Lung (tissue), 11 donors: ENCODE measurements at regions not wholly inside any gene's neighbourhood (a gene's known extent, or its start where the extent isn't known, plus 50 kb on each side); places are given as distances from the start of the nearest gene placed in this dataset.

Source experiments
- ATAC-seq: fragments of 200-7000 bp; cut with Tn5 transposase; one replicate; pipeline ENCODE4 v1.9.1; 2020; ENCODE audit warnings: moderate number of reproducible peaks; ENCODE audit not compliant: insufficient read depth, low FRiP score
- DNase-seq, 3 donors: peaks; one replicate each; pipeline ENCODE4 v3.0.0-alpha.2; 2013 to 2017
- H3K27ac ChIP-seq, 2 donors: one replicate each; pipeline ENCODE4 v1.5.1; 2013; ENCODE audit warnings: mild to moderate bottlenecking in 2 of 2, moderate library complexity in 2 of 2, control low read depth in 1 of 2, inconsistent platforms in 1 of 2, low read depth in 1 of 2, low read length in 1 of 2
- H3K27me3 ChIP-seq, 3 donors: one replicate each; pipeline ENCODE4 v1.5.1; 2013; ENCODE audit warnings: low read length in 2 of 3; ENCODE audit not compliant: control insufficient read depth in 3 of 3, insufficient read depth in 3 of 3
- H3K36me3 ChIP-seq, 4 donors: one replicate each; pipeline ENCODE4 v1.5.1; 2013; ENCODE audit warnings: low read length in 4 of 4, mild to moderate bottlenecking in 1 of 4, moderate library complexity in 1 of 4; ENCODE audit not compliant: control insufficient read depth in 4 of 4, insufficient read depth in 4 of 4
- H3K4me1 ChIP-seq, 5 donors: one replicate each; pipeline ENCODE4 v1.5.1; 2013; ENCODE audit warnings: low read length in 5 of 5, mild to moderate bottlenecking in 2 of 5, moderate library complexity in 1 of 5; ENCODE audit not compliant: control insufficient read depth in 5 of 5, insufficient read depth in 5 of 5
- H3K4me3 ChIP-seq: one replicate; pipeline ENCODE4 v1.5.1; 2013; ENCODE audit warnings: mild to moderate bottlenecking, control low read depth, moderate library complexity
- H3K9ac ChIP-seq, 2 donors: one replicate each; pipeline ENCODE4 v1.5.1; 2013; ENCODE audit warnings: low read length in 2 of 2, control low read depth in 1 of 2; ENCODE audit not compliant: insufficient read depth in 1 of 2
- H3K9me3 ChIP-seq, 4 donors: one replicate each; pipeline ENCODE4 v1.5.1; 2013; ENCODE audit warnings: low read length in 3 of 4, mild to moderate bottlenecking in 1 of 4, moderate library complexity in 1 of 4; ENCODE audit not compliant: control insufficient read depth in 4 of 4, insufficient read depth in 3 of 4
- WGBS, 2 donors: extraction: QIAGEN DNeasy Blood & Tissue Kit; methylation state at CpG; one replicate each; pipeline ENCODE4 v1.1.7; 2013; 5-methylcytosine and 5-hydroxymethylcytosine counted together
- TF ChIP-seq, protein P1 (sequence below): IDR thresholded peaks from 2 replicates; pipeline ENCODE4 v1.5.1; 2012; ENCODE audit warnings: mild to moderate bottlenecking; ENCODE audit errors: control extremely low read depth, extremely low read depth
- donor health status: control.
- donor health status: control.
- donor health status: Bipolar disorder and iron deficiency.
- donor health status: healthy.
- donor health status: DM: yes; HTN: yes; CAD: no.

DNA sequence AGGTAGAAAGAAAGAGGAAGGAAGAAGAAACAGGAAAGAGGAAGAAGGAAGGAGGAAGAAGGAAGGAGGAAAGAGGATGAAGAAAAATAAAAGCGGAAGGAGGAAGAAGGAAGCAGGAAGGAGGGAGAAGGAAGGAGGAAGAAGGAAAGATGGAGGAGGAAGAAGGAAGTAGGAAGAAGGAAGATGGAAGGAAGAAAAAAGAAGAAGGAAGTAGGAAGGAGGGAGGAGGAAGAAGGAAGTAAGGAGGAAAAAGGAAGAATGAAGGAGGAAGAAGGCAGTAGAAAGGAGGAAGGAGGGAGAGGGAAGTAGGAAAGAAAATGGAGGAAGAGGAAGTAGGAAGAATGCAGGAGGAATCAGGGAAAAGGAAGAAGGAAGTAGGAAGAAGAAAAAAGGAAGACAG, 191.1 kb upstream of the TBL1X start:
- H3K27me3 ChIP-seq: peaks cover 0 to 5% (median 4%) of the 10 kb centered on the region in 3 donors
- TF ChIP-seq, protein P1, sequence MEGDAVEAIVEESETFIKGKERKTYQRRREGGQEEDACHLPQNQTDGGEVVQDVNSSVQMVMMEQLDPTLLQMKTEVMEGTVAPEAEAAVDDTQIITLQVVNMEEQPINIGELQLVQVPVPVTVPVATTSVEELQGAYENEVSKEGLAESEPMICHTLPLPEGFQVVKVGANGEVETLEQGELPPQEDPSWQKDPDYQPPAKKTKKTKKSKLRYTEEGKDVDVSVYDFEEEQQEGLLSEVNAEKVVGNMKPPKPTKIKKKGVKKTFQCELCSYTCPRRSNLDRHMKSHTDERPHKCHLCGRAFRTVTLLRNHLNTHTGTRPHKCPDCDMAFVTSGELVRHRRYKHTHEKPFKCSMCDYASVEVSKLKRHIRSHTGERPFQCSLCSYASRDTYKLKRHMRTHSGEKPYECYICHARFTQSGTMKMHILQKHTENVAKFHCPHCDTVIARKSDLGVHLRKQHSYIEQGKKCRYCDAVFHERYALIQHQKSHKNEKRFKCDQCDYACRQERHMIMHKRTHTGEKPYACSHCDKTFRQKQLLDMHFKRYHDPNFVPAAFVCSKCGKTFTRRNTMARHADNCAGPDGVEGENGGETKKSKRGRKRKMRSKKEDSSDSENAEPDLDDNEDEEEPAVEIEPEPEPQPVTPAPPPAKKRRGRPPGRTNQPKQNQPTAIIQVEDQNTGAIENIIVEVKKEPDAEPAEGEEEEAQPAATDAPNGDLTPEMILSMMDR: no peak
- no peaks in the 10 kb centered on the region for H3K36me3 ChIP-seq
- peaks cover 0 to 2% (median 0%) of the 10 kb centered on the region in 4 donors for H3K9me3 ChIP-seq
- no peak for ATAC-seq
- no peak overlapping the region for H3K27ac ChIP-seq
- no peak for DNase-seq
- H3K9ac ChIP-seq: no peak overlapping the region
- H3K4me1 ChIP-seq: no peaks in the 10 kb centered on the region
- H3K4me3 ChIP-seq: no peak overlapping the region
- WGBS, 2 donors: 74 to 92% methylated on average over 1 of the region's 1 CpG

DNA sequence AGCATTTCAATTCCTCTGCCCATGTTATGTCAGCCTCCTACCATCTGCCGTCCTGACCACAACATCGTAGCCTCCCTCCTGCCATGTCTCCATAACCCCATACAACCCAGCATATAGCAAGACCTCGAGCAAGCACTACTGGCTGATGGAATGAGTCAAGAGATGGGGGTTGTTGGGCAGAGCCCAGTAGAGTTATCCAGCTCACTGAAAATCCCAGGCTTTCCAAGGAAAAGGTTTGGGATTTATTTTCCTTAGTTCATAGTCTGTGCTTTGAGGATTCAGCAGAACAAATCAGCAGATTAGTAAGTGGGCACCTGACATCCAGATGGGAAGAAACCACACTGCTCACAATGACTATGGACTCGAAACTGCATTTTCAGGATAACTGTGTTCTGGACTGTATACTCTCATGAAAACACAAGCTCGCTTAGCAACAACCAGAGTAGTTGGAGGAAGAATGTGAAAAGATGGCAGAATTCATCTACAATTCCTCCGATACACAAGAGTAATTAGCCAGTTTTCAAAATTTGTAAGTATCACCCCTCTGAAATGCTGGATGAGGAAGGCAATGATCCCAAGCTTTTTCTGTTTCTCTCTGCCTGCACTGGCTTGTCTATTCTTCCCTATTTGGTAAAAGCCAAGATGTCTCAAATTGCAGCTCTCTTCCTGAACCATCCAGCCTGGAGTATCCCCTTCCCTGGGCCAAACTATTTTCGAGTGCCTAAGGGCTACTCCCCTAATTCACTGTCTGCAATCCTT, 186.2 kb upstream of the TBL1X start:
- TF ChIP-seq, protein P1: no peak
- Histone ChIP-seq H3K27me3 (peaks cover 0 to 6% (median 6%) of the 10 kb centered on the region in 3 donors), H3K9me3 (peaks cover 0 to 2% (median 0%) of the 10 kb centered on the region in 4 donors), H3K36me3 (no peaks in the 10 kb centered on the region), H3K9ac (no peak overlapping the region), H3K4me1 (peaks cover 0 to 1% (median 0%) of the 10 kb centered on the region in 5 donors), H3K4me3 (no peak overlapping the region), H3K27ac (no peak overlapping the region)
- WGBS, 2 donors: 76 to 80% methylated on average over 7 of the region's 7 CpGs
- DNase-seq (peak in 2 of 3 donors; percentile 30 to 40), ATAC-seq (no peak)

DNA sequence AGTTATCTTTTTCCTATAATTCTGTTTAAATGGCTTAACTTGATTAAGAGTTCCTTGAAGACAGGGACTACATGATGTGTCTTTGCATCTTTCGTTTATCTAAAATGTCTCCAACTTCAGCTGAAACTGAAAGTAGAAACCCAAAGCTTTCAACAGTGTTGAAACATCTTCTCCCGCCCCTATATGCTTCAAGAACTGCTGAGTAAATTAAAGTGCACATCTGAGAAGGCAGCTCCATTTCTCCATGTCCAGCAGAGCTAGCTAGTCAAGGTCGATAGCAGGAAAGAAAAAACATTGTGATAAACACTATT, 185.7 kb upstream of the TBL1X start:
- H3K27me3 ChIP-seq: peaks cover 0 to 6% (median 6%) of the 10 kb centered on the region in 3 donors
- WGBS, 2 donors: 39 to 48% methylated on average over 3 of the region's 3 CpGs
- TF ChIP-seq, protein P1: no peak
- peaks cover 0 to 1% (median 0%) of the 10 kb centered on the region in 5 donors for H3K4me1 ChIP-seq
- ATAC-seq: no peak
- no peaks in the 10 kb centered on the region for H3K36me3 ChIP-seq
- H3K27ac ChIP-seq: no peak overlapping the region
- H3K4me3 ChIP-seq: no peak overlapping the region
- H3K9me3 ChIP-seq: peaks cover 0 to 2% (median 0%) of the 10 kb centered on the region in 4 donors
- peak overlapping the region in 1 of 2 donors; percentile 8 for H3K9ac ChIP-seq
- peak in 2 of 3 donors; percentile 60 to 75 for DNase-seq
